ENCODE measurements at regions not wholly inside any gene's neighbourhood (a gene's known extent, or its start where the extent isn't known, plus 50 kb on each side); places are given as distances from the start of the nearest gene placed in this dataset.
"Not testable (repeated sequence)": the region's sequence is repeated elsewhere in the genome, so short reads cannot be mapped to it uniquely, and the experiment has no call there.

GRCh38 chr3:181921220-181921619 is 209.5 kb downstream of the SOX2 start:
- no peak for TF ChIP-seq CTCF (IDR thresholded peaks at IDR 0.05; ENCODE audit: control insufficient read depth, extremely low read depth, insufficient read depth)
- H3K4me3 ChIP-seq (ENCODE audit: low read depth, low read length) = no peak overlapping the region
- no peak for DNase-seq (ENCODE audit: low read depth)

- H3K4me3 ChIP-seq (ENCODE audit: low read depth, low read length); DNase-seq (ENCODE audit: low read depth): not testable (repeated sequence)
Observed at GRCh38 chr3:181925841-181926240, 214.1 kb downstream of the SOX2 start.

GRCh38 chr3:181929501-181929900 is 217.8 kb downstream of the SOX2 start:
- DNase-seq (ENCODE audit: low read depth) = no peak
- TF ChIP-seq CTCF (IDR thresholded peaks at IDR 0.05; ENCODE audit: control insufficient read depth, extremely low read depth, insufficient read depth) = no peak
- H3K4me3 ChIP-seq (ENCODE audit: low read depth, low read length) = no peak overlapping the region

GRCh38 chr3:181930105-181930504 is 218.4 kb downstream of the SOX2 start:
- no peak overlapping the region for H3K4me3 ChIP-seq (ENCODE audit: low read depth, low read length)
- no peak for DNase-seq (ENCODE audit: low read depth)
- no peak for TF ChIP-seq CTCF (IDR thresholded peaks at IDR 0.05; ENCODE audit: control insufficient read depth, extremely low read depth, insufficient read depth)

- no peak for TF ChIP-seq CTCF (IDR thresholded peaks at IDR 0.05; ENCODE audit: control insufficient read depth, extremely low read depth, insufficient read depth)
- H3K4me3 ChIP-seq (ENCODE audit: low read depth, low read length) = no peak overlapping the region
- no peak for DNase-seq (ENCODE audit: low read depth)
Observed at GRCh38 chr3:181932039-181932438, 220.3 kb downstream of the SOX2 start.

- H3K4me3 ChIP-seq (ENCODE audit: low read depth, low read length) = no peak overlapping the region
- TF ChIP-seq CTCF (IDR thresholded peaks at IDR 0.05; ENCODE audit: control insufficient read depth, extremely low read depth, insufficient read depth) = no peak
- no peak for DNase-seq (ENCODE audit: low read depth)
Observed at GRCh38 chr3:181933052-181933618, 221.4 kb downstream of the SOX2 start.

- no peak overlapping the region for H3K4me3 ChIP-seq (ENCODE audit: low read depth, low read length)
- TF ChIP-seq CTCF (IDR thresholded peaks at IDR 0.05; ENCODE audit: control insufficient read depth, extremely low read depth, insufficient read depth) = 0 out of 2 replicates have a peak, but pooled peaks have one; percentile 4
- DNase-seq (ENCODE audit: low read depth) = no peak
Observed at GRCh38 chr3:181935915-181936314, 224.2 kb downstream of the SOX2 start.

All from LNCaP clone FGC (cell line).